Stimulated activated memory B cell treated with anti-CD40 and anti-IgM and Interleukin-4, amounts not matched to agents 10 μg/mL and 1 μg/mL and 100 μg/mL, for 72 hours (primary cell): ENCODE measurements at regions not wholly inside any gene's neighbourhood (a gene's known extent, or its start where the extent isn't known, plus 50 kb on each side); places are given as distances from the start of the nearest gene placed in this dataset.
A peak's percentile ranks its signal among the peaks of the same experiment; 100 is the strongest.

Experiments used
- ATAC-seq: fragments of 150-1000 bp; cut with Tn5 transposase; 2 replicates; pipeline ENCODE4 v1.10.0; 2021
- H3K27ac Mint-ChIP-seq: one replicate; pipeline ENCODE4 v1.8.0; 2022; ENCODE audit warnings: mild to moderate bottlenecking, mixed read lengths
- H3K27me3 Mint-ChIP-seq: one replicate; pipeline ENCODE4 v1.8.0; 2022; ENCODE audit warnings: mixed read lengths
- H3K36me3 Mint-ChIP-seq: one replicate; pipeline ENCODE4 v1.8.0; 2022; ENCODE audit warnings: mixed read lengths
- H3K4me1 Mint-ChIP-seq: one replicate; pipeline ENCODE4 v1.8.0; 2022; ENCODE audit warnings: mixed read lengths
- H3K4me3 Mint-ChIP-seq: one replicate; pipeline ENCODE4 v1.8.0; 2022; ENCODE audit warnings: mild to moderate bottlenecking, moderate library complexity, mixed read lengths
- H3K9me3 Mint-ChIP-seq: one replicate; pipeline ENCODE4 v1.8.0; 2022; ENCODE audit warnings: mixed read lengths

GRCh38 chr4:81566161-81566591, 94.5 kb upstream of the RASGEF1B start:
- no peaks in the 10 kb centered on the region for H3K9me3 Mint-ChIP-seq
- no peaks in the 10 kb centered on the region for H3K36me3 Mint-ChIP-seq
- peak overlapping the region; percentile 74 for H3K27ac Mint-ChIP-seq
- H3K27me3 Mint-ChIP-seq: no peaks in the 10 kb centered on the region
- H3K4me1 Mint-ChIP-seq: peaks cover 43% of the 10 kb centered on the region
- peak overlapping the region; percentile 30 for H3K4me3 Mint-ChIP-seq
- no peak for ATAC-seq

- H3K27me3 Mint-ChIP-seq: no peaks in the 10 kb centered on the region
- peaks cover 46% of the 10 kb centered on the region for H3K4me1 Mint-ChIP-seq
- H3K4me3 Mint-ChIP-seq: peak overlapping the region; percentile 30
- peak overlapping the region; percentile 74 for H3K27ac Mint-ChIP-seq
- no peaks in the 10 kb centered on the region for H3K36me3 Mint-ChIP-seq
- peak; percentile 49 for ATAC-seq
- no peaks in the 10 kb centered on the region for H3K9me3 Mint-ChIP-seq
Measured at GRCh38 chr4:81565142-81565870, 93.6 kb upstream of the RASGEF1B start.

GRCh38 chr4:81564025-81564424, 92.3 kb upstream of the RASGEF1B start:
- no peaks in the 10 kb centered on the region for H3K9me3 Mint-ChIP-seq
- no peak overlapping the region for H3K4me3 Mint-ChIP-seq
- peaks cover 1% of the 10 kb centered on the region for H3K36me3 Mint-ChIP-seq
- no peak for ATAC-seq
- H3K4me1 Mint-ChIP-seq: peaks cover 49% of the 10 kb centered on the region
- H3K27me3 Mint-ChIP-seq: no peaks in the 10 kb centered on the region
- no peak overlapping the region for H3K27ac Mint-ChIP-seq

- H3K27ac Mint-ChIP-seq: peak overlapping the region; percentile 59
- H3K27me3 Mint-ChIP-seq: no peaks in the 10 kb centered on the region
- H3K36me3 Mint-ChIP-seq: peaks cover 4% of the 10 kb centered on the region
- H3K4me1 Mint-ChIP-seq: peaks cover 65% of the 10 kb centered on the region
- H3K4me3 Mint-ChIP-seq: no peak overlapping the region
- H3K9me3 Mint-ChIP-seq: peaks cover 3% of the 10 kb centered on the region
- ATAC-seq: peak; percentile 97
Measured at GRCh38 chr4:81562093-81562492, 90.4 kb upstream of the RASGEF1B start.

GRCh38 chr4:81557306-81557705, 85.6 kb upstream of the RASGEF1B start:
- Mint-ChIP-seq H3K27me3 (no peaks in the 10 kb centered on the region), H3K4me3 (no peak overlapping the region), H3K27ac (no peak overlapping the region), H3K9me3 (peaks cover 7% of the 10 kb centered on the region), H3K36me3 (peaks cover 4% of the 10 kb centered on the region), H3K4me1 (peaks cover 42% of the 10 kb centered on the region)
- ATAC-seq: no peak

- Mint-ChIP-seq H3K27me3 (no peaks in the 10 kb centered on the region), H3K36me3 (peaks cover 4% of the 10 kb centered on the region), H3K4me3 (no peak overlapping the region), H3K27ac (no peak overlapping the region), H3K4me1 (peaks cover 38% of the 10 kb centered on the region), H3K9me3 (peaks cover 7% of the 10 kb centered on the region)
- ATAC-seq: no peak
Measured at GRCh38 chr4:81555489-81555888, 83.8 kb upstream of the RASGEF1B start.

GRCh38 chr4:81552086-81552485, 80.4 kb upstream of the RASGEF1B start:
- Mint-ChIP-seq H3K36me3 (no peaks in the 10 kb centered on the region), H3K27ac (no peak overlapping the region), H3K4me3 (no peak overlapping the region), H3K27me3 (no peaks in the 10 kb centered on the region), H3K9me3 (peaks cover 4% of the 10 kb centered on the region), H3K4me1 (peaks cover 26% of the 10 kb centered on the region)
- ATAC-seq: no peak

GRCh38 chr4:81550388-81550859, 78.7 kb upstream of the RASGEF1B start:
- H3K27me3 Mint-ChIP-seq: no peaks in the 10 kb centered on the region
- peak overlapping the region; percentile 1 for H3K27ac Mint-ChIP-seq
- no peak for ATAC-seq

GRCh38 chr4:81549984-81550383, 78.3 kb upstream of the RASGEF1B start:
- no peak overlapping the region for H3K27ac Mint-ChIP-seq

More at GRCh38 chr4:81550388-81550859, 78.7 kb upstream of the RASGEF1B start:
- peaks cover 26% of the 10 kb centered on the region for H3K4me1 Mint-ChIP-seq
- no peak overlapping the region for H3K4me3 Mint-ChIP-seq
- H3K36me3 Mint-ChIP-seq: no peaks in the 10 kb centered on the region
- H3K9me3 Mint-ChIP-seq: peaks cover 4% of the 10 kb centered on the region

GRCh38 chr4:81546777-81547176, 75.1 kb upstream of the RASGEF1B start:
- Mint-ChIP-seq H3K27me3 (no peaks in the 10 kb centered on the region), H3K27ac (no peak overlapping the region), H3K4me1 (peaks cover 15% of the 10 kb centered on the region), H3K9me3 (peaks cover 8% of the 10 kb centered on the region), H3K4me3 (no peak overlapping the region), H3K36me3 (peaks cover 10% of the 10 kb centered on the region)
- ATAC-seq: no peak

More at GRCh38 chr4:81549984-81550383, 78.3 kb upstream of the RASGEF1B start:
- peaks cover 26% of the 10 kb centered on the region for H3K4me1 Mint-ChIP-seq
- no peak overlapping the region for H3K4me3 Mint-ChIP-seq
- H3K36me3 Mint-ChIP-seq: no peaks in the 10 kb centered on the region
- ATAC-seq: no peak
- no peaks in the 10 kb centered on the region for H3K27me3 Mint-ChIP-seq
- peaks cover 4% of the 10 kb centered on the region for H3K9me3 Mint-ChIP-seq

GRCh38 chr4:81541161-81541945, 69.6 kb upstream of the RASGEF1B start:
- H3K36me3 Mint-ChIP-seq: peaks cover 10% of the 10 kb centered on the region
- H3K27me3 Mint-ChIP-seq: no peaks in the 10 kb centered on the region
- H3K4me1 Mint-ChIP-seq: peaks cover 9% of the 10 kb centered on the region
- H3K9me3 Mint-ChIP-seq: peaks cover 8% of the 10 kb centered on the region
- ATAC-seq: no peak
- no peak overlapping the region for H3K27ac Mint-ChIP-seq
- no peak overlapping the region for H3K4me3 Mint-ChIP-seq

- no peak overlapping the region for H3K4me3 Mint-ChIP-seq
- ATAC-seq: no peak
- H3K27ac Mint-ChIP-seq: no peak overlapping the region
- H3K36me3 Mint-ChIP-seq: peaks cover 10% of the 10 kb centered on the region
- H3K4me1 Mint-ChIP-seq: peaks cover 9% of the 10 kb centered on the region
- H3K9me3 Mint-ChIP-seq: peaks cover 10% of the 10 kb centered on the region
- no peaks in the 10 kb centered on the region for H3K27me3 Mint-ChIP-seq
Measured at GRCh38 chr4:81538716-81539427, 67.2 kb upstream of the RASGEF1B start.

- peaks cover 9% of the 10 kb centered on the region for H3K9me3 Mint-ChIP-seq
- no peak overlapping the region for H3K4me3 Mint-ChIP-seq
- no peak overlapping the region for H3K27ac Mint-ChIP-seq
- ATAC-seq: no peak
- peaks cover 17% of the 10 kb centered on the region for H3K36me3 Mint-ChIP-seq
- H3K27me3 Mint-ChIP-seq: no peaks in the 10 kb centered on the region
- no peaks in the 10 kb centered on the region for H3K4me1 Mint-ChIP-seq
Measured at GRCh38 chr4:81531410-81531809, 59.7 kb upstream of the RASGEF1B start.

GRCh38 chr4:81528979-81529378, 57.3 kb upstream of the RASGEF1B start:
- H3K27me3 Mint-ChIP-seq: no peaks in the 10 kb centered on the region
- H3K27ac Mint-ChIP-seq: no peak overlapping the region
- H3K4me1 Mint-ChIP-seq: peaks cover 3% of the 10 kb centered on the region
- ATAC-seq: no peak
- H3K9me3 Mint-ChIP-seq: peaks cover 15% of the 10 kb centered on the region
- H3K36me3 Mint-ChIP-seq: peaks cover 20% of the 10 kb centered on the region
- H3K4me3 Mint-ChIP-seq: no peak overlapping the region

GRCh38 chr4:81528200-81528599, 56.5 kb upstream of the RASGEF1B start:
- no peak overlapping the region for H3K27ac Mint-ChIP-seq
- H3K4me3 Mint-ChIP-seq: no peak overlapping the region
- H3K27me3 Mint-ChIP-seq: no peaks in the 10 kb centered on the region
- H3K4me1 Mint-ChIP-seq: peaks cover 9% of the 10 kb centered on the region
- peaks cover 20% of the 10 kb centered on the region for H3K36me3 Mint-ChIP-seq
- H3K9me3 Mint-ChIP-seq: peaks cover 15% of the 10 kb centered on the region
- ATAC-seq: no peak
